Adrenal gland (tissue), 5 donors: ENCODE measurements at regions not wholly inside any gene's neighbourhood (a gene's known extent, or its start where the extent isn't known, plus 50 kb on each side); places are given as distances from the start of the nearest gene placed in this dataset.

Source experiments
- CTCF ChIP-seq, 6 experiments: fragments of 450-650 bp in 4 of 6; fragments of 200-600 bp in 2 of 6; sonication (generic) in 1 of 6; IDR thresholded peaks; 1 replicate in 5 of 6; 2 replicates in 1 of 6; pipeline versions ENCODE4 v1.5.1 to v1.8.0; 2016 to 2021; ENCODE audit warnings: antibody characterized with exemption in 6 of 6, mild to moderate bottlenecking in 2 of 6, moderate library complexity in 1 of 6
- POLR2A ChIP-seq, 2 donors: fragments of 450-650 bp; IDR thresholded peaks; one replicate each; pipeline ENCODE4 v1.6.1; 2017; ENCODE audit warnings: antibody characterized with exemption in 2 of 2, mild to moderate bottlenecking in 2 of 2, moderate library complexity in 1 of 2
- donor health status: DM: no; HTN: no; CAD: no.

DNA sequence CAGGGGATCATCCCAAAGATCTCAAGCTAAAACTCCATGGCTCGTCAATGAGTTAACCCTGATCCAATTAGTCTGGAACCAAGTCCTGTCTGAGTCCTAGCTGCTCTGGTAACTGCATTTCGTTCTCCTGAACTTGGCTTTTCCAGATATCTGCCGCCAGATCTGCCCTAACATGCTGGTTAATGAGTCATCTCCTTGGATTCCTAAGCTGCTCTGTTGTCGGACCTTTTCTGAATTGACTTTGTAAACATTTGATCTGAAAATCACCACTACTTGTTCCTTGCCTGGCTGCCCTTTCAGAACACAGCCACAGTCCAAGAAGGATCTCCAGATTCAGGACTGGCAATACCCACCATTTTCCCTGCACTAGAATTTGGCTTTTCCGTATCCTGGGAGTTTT is 473.0 kb downstream of the ZSWIM6 start:
- TF ChIP-seq CTCF (IDR thresholded peaks at IDR 0.05) (no peak), POLR2A (IDR thresholded peaks at IDR 0.05) (no peak)
